ENCODE measurements at regions not wholly inside any gene's neighbourhood (a gene's known extent, or its start where the extent isn't known, plus 50 kb on each side); places are given as distances from the start of the nearest gene placed in this dataset.

DNA sequence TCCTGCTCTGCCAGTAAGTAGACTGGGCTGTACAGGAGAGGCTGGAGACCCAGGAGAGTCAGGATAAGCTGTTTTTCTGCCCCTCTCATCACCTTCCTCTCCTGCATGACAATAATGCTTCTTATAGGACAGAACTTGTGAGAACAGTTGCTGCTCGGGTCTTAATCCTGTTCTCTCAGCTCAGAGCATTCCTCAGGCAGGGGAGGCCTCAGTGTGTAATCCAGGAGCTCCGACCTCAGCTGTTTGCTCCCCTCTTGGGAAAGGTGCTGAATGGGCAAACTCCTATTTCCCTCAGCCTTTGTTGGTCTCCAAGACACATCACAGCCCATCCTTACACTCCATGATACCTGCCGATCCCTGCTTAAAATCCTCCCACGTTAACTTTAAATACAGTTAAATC, 134.9 kb upstream of the LRFN2 start:
- ATAC-seq (no peak), DNase-seq (ENCODE audit: low read depth, low spot score) (no peak)
- no peak overlapping the region for H3K27ac ChIP-seq (ENCODE audit: low read depth, low read length)
- no peaks in the 10 kb centered on the region for H3K36me3 ChIP-seq (ENCODE audit: control insufficient read depth in 1 of 2, insufficient read depth in 2 of 2, low read length in 2 of 2)
- H3K79me2 ChIP-seq (ENCODE audit: insufficient read depth, low read length): no peaks in the 10 kb centered on the region
- no peak overlapping the region for H3K9ac ChIP-seq (ENCODE audit: low read length)
- ChIA-PET CTCF (no interaction called here), RAD21 (ENCODE audit: low non-redundant PET in 1 of 2, low total read pairs in 2 of 2, uncharacterized antibody in 2 of 2, unreplicated experiment in 2 of 2) (no interaction called here), POLR2A (no interaction called here)
- no TSS peak for BruUV-seq (replicated peaks)
- intact Hi-C loops (cut with micrococcal nuclease): no loop called here
- no peak overlapping the region for H3K4me2 ChIP-seq (ENCODE audit: low read length)
- H2AFZ ChIP-seq (ENCODE audit: low read depth, low read length, poor library complexity, severe bottlenecking): no peak overlapping the region
- no peaks in the 10 kb centered on the region for H4K20me1 ChIP-seq (ENCODE audit: insufficient read depth)
- no peaks in the 10 kb centered on the region for H3K9me2 ChIP-seq (ENCODE audit: insufficient read depth)
- no peak overlapping the region for H3K4me3 ChIP-seq (replicated peaks in 1 of 2; ENCODE audit: low read depth in 1 of 2, low read length in 2 of 2)
- H3K4me1 ChIP-seq (ENCODE audit: control insufficient read depth in 1 of 2, insufficient read depth in 2 of 2, low read length in 2 of 2): no peaks in the 10 kb centered on the region
- no peaks in the 10 kb centered on the region for H3K9me3 ChIP-seq (ENCODE audit: control insufficient read depth in 1 of 2, insufficient read depth in 1 of 2, low read depth in 1 of 2, low read length in 2 of 2)
- H3K27me3 ChIP-seq (ENCODE audit: insufficient read depth, low read length): no peaks in the 10 kb centered on the region
- TF ChIP-seq POLR2A (IDR thresholded peaks at IDR 0.05; ENCODE audit: borderline replicate concordance, extremely low read depth, insufficient read depth, insufficient read length): no peak
- no peak for TF ChIP-seq RAD21 (IDR thresholded peaks at IDR 0.05; ENCODE audit: low read depth)
- no peak for TF ChIP-seq CEBPB (IDR thresholded peaks at IDR 0.05; ENCODE audit: low read depth)
- no peak for TF ChIP-seq SRF (IDR thresholded peaks at IDR 0.05; ENCODE audit: low read depth)

DNA sequence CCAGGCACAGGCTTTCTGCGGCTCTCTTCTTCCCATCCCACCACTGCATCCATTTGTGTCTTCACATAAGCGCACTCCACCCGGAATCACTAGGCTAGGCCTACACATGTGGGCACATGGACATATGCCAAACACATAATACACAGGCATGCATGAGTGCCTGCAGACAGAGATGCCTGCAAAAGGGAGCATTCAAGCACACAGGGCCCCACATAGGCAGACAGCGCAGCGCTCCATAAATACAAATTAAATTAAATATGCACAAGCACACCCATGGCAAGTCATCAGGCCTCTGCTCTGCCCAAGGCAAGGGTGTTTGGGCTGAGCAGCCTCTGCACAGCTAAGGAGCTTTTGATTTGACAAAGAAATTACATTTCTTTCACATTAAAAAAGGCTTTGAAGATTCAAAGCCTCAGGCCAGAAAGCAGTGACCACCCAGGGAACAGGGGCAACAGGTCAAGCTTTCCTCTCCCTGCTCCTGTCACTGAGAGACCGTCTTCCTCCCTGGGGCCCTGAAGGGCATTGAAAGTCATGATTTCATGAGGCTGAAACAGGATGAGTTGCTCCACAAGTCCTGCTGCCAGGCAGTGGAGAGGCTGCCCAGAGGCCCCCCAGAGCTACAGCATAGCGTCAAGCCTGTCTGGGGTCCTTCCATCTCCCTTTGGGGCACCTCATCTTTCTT, 134.2 kb upstream of the LRFN2 start:
- Histone ChIP-seq H3K27me3 (ENCODE audit: insufficient read depth, low read length) (no peaks in the 10 kb centered on the region), H3K79me2 (ENCODE audit: insufficient read depth, low read length) (no peaks in the 10 kb centered on the region), H2AFZ (ENCODE audit: low read depth, low read length, poor library complexity, severe bottlenecking) (no peak overlapping the region), H3K9ac (ENCODE audit: low read length) (no peak overlapping the region), H3K4me2 (ENCODE audit: low read length) (no peak overlapping the region), H3K4me1 (ENCODE audit: control insufficient read depth in 1 of 2, insufficient read depth in 2 of 2, low read length in 2 of 2) (no peaks in the 10 kb centered on the region), H3K36me3 (ENCODE audit: control insufficient read depth in 1 of 2, insufficient read depth in 2 of 2, low read length in 2 of 2) (no peaks in the 10 kb centered on the region), H3K9me2 (ENCODE audit: insufficient read depth) (no peaks in the 10 kb centered on the region), H3K27ac (ENCODE audit: low read depth, low read length) (no peak overlapping the region), H3K4me3 (replicated peaks in 1 of 2; ENCODE audit: low read depth in 1 of 2, low read length in 2 of 2) (no peak overlapping the region), H4K20me1 (ENCODE audit: insufficient read depth) (no peaks in the 10 kb centered on the region), H3K9me3 (ENCODE audit: control insufficient read depth in 1 of 2, insufficient read depth in 1 of 2, low read depth in 1 of 2, low read length in 2 of 2) (no peaks in the 10 kb centered on the region)
- no TSS peak for BruUV-seq (replicated peaks)
- ATAC-seq (no peak), DNase-seq (ENCODE audit: low read depth, low spot score) (no peak)
- POLR2A ChIA-PET: no interaction called here
- CTCF ChIA-PET: no interaction called here
- TF ChIP-seq YY1 (IDR thresholded peaks at IDR 0.05; ENCODE audit: extremely low read depth, insufficient replicate concordance, low read depth, low read length) (no peak), SIN3A (IDR thresholded peaks at IDR 0.05; ENCODE audit: low read depth) (no peak), CBX3 (IDR thresholded peaks at IDR 0.05; ENCODE audit: low read depth) (no peak), FOSL1 (IDR thresholded peaks at IDR 0.05; ENCODE audit: low read depth) (no peak), EGR1 (IDR thresholded peaks at IDR 0.05; ENCODE audit: low read depth) (no peak)
- RAD21 ChIA-PET (ENCODE audit: low non-redundant PET in 1 of 2, low total read pairs in 2 of 2, uncharacterized antibody in 2 of 2, unreplicated experiment in 2 of 2): no interaction called here
- intact Hi-C loops (cut with micrococcal nuclease): no loop called here

Data from HCT116 (cell line).